Glutamatergic neuron (in vitro differentiated cells): ENCODE measurements at regions not wholly inside any gene's neighbourhood (a gene's known extent, or its start where the extent isn't known, plus 50 kb on each side); places are given as distances from the start of the nearest gene placed in this dataset.
"Not testable (repeated sequence)": the region's sequence is repeated elsewhere in the genome, so short reads cannot be mapped to it uniquely, and the experiment has no call there.

ENCODE experiments used
- DNase-seq: peaks from one replicate; pipeline ENCODE4 v3.0.0; 2022
- H3K27ac Mint-ChIP-seq: one replicate; pipeline ENCODE4 v1.8.0; 2020; ENCODE audit warnings: mild to moderate bottlenecking, mixed read lengths, inconsistent platforms; ENCODE audit not compliant: unreplicated experiment
- H3K27me3 Mint-ChIP-seq: one replicate; pipeline ENCODE4 v1.8.0; 2020; ENCODE audit warnings: mild to moderate bottlenecking, moderate library complexity, mixed read lengths, inconsistent platforms; ENCODE audit not compliant: unreplicated experiment
- H3K36me3 Mint-ChIP-seq: one replicate; pipeline ENCODE4 v1.8.0; 2020; ENCODE audit warnings: mild to moderate bottlenecking, mixed read lengths, inconsistent platforms; ENCODE audit not compliant: unreplicated experiment
- H3K4me1 Mint-ChIP-seq: one replicate; pipeline ENCODE4 v1.8.0; 2020; ENCODE audit warnings: mild to moderate bottlenecking, low read depth, mixed read lengths, inconsistent platforms; ENCODE audit not compliant: unreplicated experiment
- H3K4me3 Mint-ChIP-seq: one replicate; pipeline ENCODE4 v1.8.0; 2020; ENCODE audit warnings: mild to moderate bottlenecking, mixed read lengths, inconsistent platforms; ENCODE audit not compliant: unreplicated experiment
- H3K9me3 Mint-ChIP-seq: one replicate; pipeline ENCODE4 v1.8.0; 2020; ENCODE audit warnings: mild to moderate bottlenecking, moderate library complexity, mixed read lengths, inconsistent platforms; ENCODE audit not compliant: unreplicated experiment
- TF ChIP-seq, protein P1 (sequence below): fragments of 200-600 bp; sonication (generic); IDR thresholded peaks from one replicate; pipeline ENCODE4 v1.5.0; 2021; ENCODE audit not compliant: partially characterized antibody, unreplicated experiment

- no peaks in the 10 kb centered on the region for H3K36me3 Mint-ChIP-seq
- peaks cover 6% of the 10 kb centered on the region for H3K9me3 Mint-ChIP-seq
- peaks cover 2% of the 10 kb centered on the region for H3K4me1 Mint-ChIP-seq
- H3K27me3 Mint-ChIP-seq: peaks cover 1% of the 10 kb centered on the region
- no peak overlapping the region for H3K4me3 Mint-ChIP-seq
- no peak overlapping the region for H3K27ac Mint-ChIP-seq
- TF ChIP-seq, protein P1, sequence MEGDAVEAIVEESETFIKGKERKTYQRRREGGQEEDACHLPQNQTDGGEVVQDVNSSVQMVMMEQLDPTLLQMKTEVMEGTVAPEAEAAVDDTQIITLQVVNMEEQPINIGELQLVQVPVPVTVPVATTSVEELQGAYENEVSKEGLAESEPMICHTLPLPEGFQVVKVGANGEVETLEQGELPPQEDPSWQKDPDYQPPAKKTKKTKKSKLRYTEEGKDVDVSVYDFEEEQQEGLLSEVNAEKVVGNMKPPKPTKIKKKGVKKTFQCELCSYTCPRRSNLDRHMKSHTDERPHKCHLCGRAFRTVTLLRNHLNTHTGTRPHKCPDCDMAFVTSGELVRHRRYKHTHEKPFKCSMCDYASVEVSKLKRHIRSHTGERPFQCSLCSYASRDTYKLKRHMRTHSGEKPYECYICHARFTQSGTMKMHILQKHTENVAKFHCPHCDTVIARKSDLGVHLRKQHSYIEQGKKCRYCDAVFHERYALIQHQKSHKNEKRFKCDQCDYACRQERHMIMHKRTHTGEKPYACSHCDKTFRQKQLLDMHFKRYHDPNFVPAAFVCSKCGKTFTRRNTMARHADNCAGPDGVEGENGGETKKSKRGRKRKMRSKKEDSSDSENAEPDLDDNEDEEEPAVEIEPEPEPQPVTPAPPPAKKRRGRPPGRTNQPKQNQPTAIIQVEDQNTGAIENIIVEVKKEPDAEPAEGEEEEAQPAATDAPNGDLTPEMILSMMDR: no peak
- DNase-seq: no peak
These were observed 76.5 kb downstream of the SLC2A10 start for GRCh38 chr20:46785958-46786357.

- TF ChIP-seq, protein P1: no peak
- no peak for DNase-seq
- no peak overlapping the region for H3K27ac Mint-ChIP-seq
- no peak overlapping the region for H3K4me3 Mint-ChIP-seq
- H3K27me3 Mint-ChIP-seq: peaks cover 1% of the 10 kb centered on the region
- H3K9me3 Mint-ChIP-seq: peaks cover 6% of the 10 kb centered on the region
- no peaks in the 10 kb centered on the region for H3K36me3 Mint-ChIP-seq
- H3K4me1 Mint-ChIP-seq: peaks cover 2% of the 10 kb centered on the region
These were observed 77.1 kb downstream of the SLC2A10 start for GRCh38 chr20:46786566-46786965.

DNA sequence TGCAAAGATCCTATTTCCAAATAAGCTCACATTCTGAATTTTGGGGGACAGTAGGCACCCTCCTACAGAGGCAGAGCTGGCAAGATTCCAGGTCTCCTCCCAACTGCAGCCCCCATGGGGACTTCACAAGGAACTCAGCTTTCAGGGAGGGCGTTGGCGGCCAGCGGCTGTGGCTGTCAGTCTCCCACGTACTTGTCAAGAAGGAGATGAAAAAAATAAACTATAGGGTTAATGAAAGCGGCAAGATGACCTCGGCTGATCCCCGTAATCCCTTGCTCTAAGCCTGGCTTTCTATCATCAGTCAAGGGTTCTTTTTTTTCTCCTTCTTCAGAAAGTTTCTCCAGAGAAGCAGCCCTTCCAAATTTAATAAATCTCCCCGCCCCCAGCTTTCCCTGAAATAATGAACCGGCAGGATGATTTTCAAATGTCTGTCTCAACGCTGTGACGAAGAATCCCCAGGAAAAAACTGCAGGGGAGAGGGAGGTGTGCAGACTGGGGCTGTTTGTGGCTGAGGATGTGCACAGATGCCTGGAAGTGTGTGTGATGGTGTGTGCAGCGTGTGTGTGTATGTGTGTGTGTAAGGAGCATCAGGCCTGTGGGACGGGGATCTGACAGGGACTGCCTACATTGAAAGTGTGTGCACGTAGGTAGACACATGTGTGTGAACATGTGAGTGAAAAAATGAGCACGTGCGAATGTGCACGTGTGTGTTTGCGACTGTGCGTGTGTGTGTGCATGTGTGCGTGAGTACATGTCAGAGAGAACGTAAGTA lies 78.7 kb downstream of the SLC2A10 start:
- no peak for DNase-seq
- Mint-ChIP-seq H3K4me3 (no peak overlapping the region), H3K4me1 (peaks cover 2% of the 10 kb centered on the region)

GRCh38 chr20:46788763-46789091 lies 79.3 kb downstream of the SLC2A10 start:
- not testable (repeated sequence) for H3K27me3 Mint-ChIP-seq, DNase-seq

More for the DNA sequence above, 78.7 kb downstream of the SLC2A10 start:
- H3K36me3 Mint-ChIP-seq: no peaks in the 10 kb centered on the region
- TF ChIP-seq, protein P1: no peak
- peaks cover 8% of the 10 kb centered on the region for H3K9me3 Mint-ChIP-seq
- H3K27ac Mint-ChIP-seq: no peak overlapping the region
- H3K27me3 Mint-ChIP-seq: peaks cover 3% of the 10 kb centered on the region

DNA sequence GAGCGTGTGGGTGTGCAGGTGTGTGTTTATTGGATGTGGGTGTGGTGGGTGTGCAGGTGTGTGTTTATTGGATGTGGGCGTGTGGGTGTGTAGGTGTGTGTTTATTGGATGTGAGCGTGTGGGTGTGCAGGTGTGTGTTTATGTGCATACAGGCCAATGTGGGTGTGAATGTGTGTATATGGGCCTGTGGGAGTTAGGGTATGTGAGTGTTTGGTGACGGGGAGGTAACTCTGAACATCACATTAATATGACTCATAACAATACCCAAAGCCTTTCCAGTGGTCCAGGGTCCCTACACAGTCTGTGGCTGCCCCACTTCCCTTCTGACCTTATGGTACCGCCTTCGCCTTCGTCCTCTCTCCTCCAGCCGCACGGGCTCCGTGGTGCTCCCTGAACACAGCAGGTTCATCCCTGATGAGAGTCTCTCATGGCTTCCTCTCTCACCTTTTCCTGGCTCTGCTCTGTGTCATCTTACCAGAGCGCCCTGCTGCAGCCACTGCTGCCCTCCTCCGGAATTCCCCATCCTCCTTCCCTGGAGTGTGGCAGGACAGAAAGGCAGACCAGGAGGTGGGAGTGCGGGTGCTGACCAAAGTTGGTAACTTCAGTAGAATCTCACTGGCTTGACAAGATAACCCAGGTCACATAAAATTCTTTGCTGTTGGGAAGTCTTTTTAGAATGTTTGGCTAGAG lies 80.0 kb downstream of the SLC2A10 start:
- peaks cover 3% of the 10 kb centered on the region for H3K27me3 Mint-ChIP-seq
- DNase-seq: no peak
- no peaks in the 10 kb centered on the region for H3K36me3 Mint-ChIP-seq
- H3K9me3 Mint-ChIP-seq: peaks cover 8% of the 10 kb centered on the region
- H3K27ac Mint-ChIP-seq: no peak overlapping the region
- TF ChIP-seq, protein P1: no peak
- no peak overlapping the region for H3K4me3 Mint-ChIP-seq
- H3K4me1 Mint-ChIP-seq: peaks cover 2% of the 10 kb centered on the region

More at GRCh38 chr20:46788763-46789091, 79.3 kb downstream of the SLC2A10 start:
- not testable (repeated sequence) for H3K4me1 Mint-ChIP-seq, H3K9me3 Mint-ChIP-seq, H3K36me3 Mint-ChIP-seq, H3K27ac Mint-ChIP-seq, H3K4me3 Mint-ChIP-seq
